Heart left ventricle (tissue), 16 donors: ENCODE measurements at regions not wholly inside any gene's neighbourhood (a gene's known extent, or its start where the extent isn't known, plus 50 kb on each side); places are given as distances from the start of the nearest gene placed in this dataset.
"Not testable (repeated sequence)": the region's sequence is repeated elsewhere in the genome, so short reads cannot be mapped to it uniquely, and the experiment has no call there.

Source experiments
- ATAC-seq, 4 donors: fragments of 200-7000 bp; cut with Tn5 transposase; one replicate each; pipeline ENCODE4 v1.9.1; 2020 to 2022; ENCODE audit warnings: moderate library complexity in 4 of 4, mild to moderate bottlenecking in 3 of 4, moderate number of reproducible peaks in 1 of 4
- DNase-seq, 5 donors: peaks; one replicate each; pipeline ENCODE4 v3.0.0-alpha.2; 2020
- H3K27ac ChIP-seq, 12 donors: fragments of 200-600 bp; sonication (generic) in 4 of 12; one replicate each; pipeline versions ENCODE4 v1.5.0 to v1.8.0; 2016 to 2022; ENCODE audit warnings: mild to moderate bottlenecking in 2 of 12
- H3K27me3 ChIP-seq, 9 donors: fragments of 200-600 bp; sonication (generic) in 2 of 9; one replicate each; pipeline versions ENCODE4 v1.5.1 to v1.8.0; 2016 to 2022; ENCODE audit warnings: mild to moderate bottlenecking in 3 of 9
- H3K36me3 ChIP-seq, 9 donors: fragments of 200-600 bp; sonication (generic) in 2 of 9; one replicate each; pipeline versions ENCODE4 v1.5.0 to v1.8.0; 2018 to 2022; ENCODE audit warnings: mild to moderate bottlenecking in 2 of 9
- H3K4me1 ChIP-seq, 12 donors: fragments of 200-600 bp; sonication (generic) in 4 of 12; one replicate each; pipeline versions ENCODE4 v1.5.0 to v1.8.0; 2016 to 2022; ENCODE audit warnings: mild to moderate bottlenecking in 3 of 12
- H3K4me3 ChIP-seq, 12 donors: fragments of 200-600 bp; sonication (generic) in 4 of 12; one replicate each; pipeline versions ENCODE4 v1.5.0 to v1.8.0; 2017 to 2022; ENCODE audit warnings: mild to moderate bottlenecking in 9 of 12, moderate library complexity in 4 of 12
- H3K9me3 ChIP-seq, 12 donors: fragments of 200-600 bp; sonication (generic) in 4 of 12; one replicate each; pipeline versions ENCODE4 v1.5.0 to v1.8.0; 2016 to 2022; ENCODE audit warnings: mild to moderate bottlenecking in 1 of 12
- CTCF ChIP-seq, 12 donors: fragments of 200-600 bp; sonication (generic) in 4 of 12; IDR thresholded peaks; one replicate each; pipeline versions ENCODE4 v1.5.0 to v1.8.0; 2018 to 2022; ENCODE audit warnings: antibody characterized with exemption in 12 of 12, mild to moderate bottlenecking in 5 of 12
- POLR2A ChIP-seq, 2 donors: fragments of 450-650 bp; IDR thresholded peaks; one replicate each; pipeline ENCODE4 v1.6.1; 2017; ENCODE audit warnings: antibody characterized with exemption in 2 of 2, mild to moderate bottlenecking in 2 of 2, moderate library complexity in 2 of 2
- WGBS, 4 donors: extraction: QIAGEN DNeasy Blood & Tissue Kit in 2 of 4; methylation state at CpG; one replicate each; pipeline versions ENCODE4 v1.1.5 to v1.1.7; 2013 to 2018; 5-methylcytosine and 5-hydroxymethylcytosine counted together
- intact Hi-C, 10 donors: fragments of 100-400 bp; cut with DNase I; formaldehyde crosslinking; loops; one replicate each; pipeline versions ENCODE4 v1.11.1 to v1.14.2; 2022
- donor health status: ischemic (EF 13 %, LVEDD 7.1; RV severe dilation, severe dysfunction).
- donor health status: healthy with polysubstance abuse.
- donor health status: DM: no; HTN: yes; CAD: no.
- donor health status: DM: no; HTN: no; CAD: no.
- donor health status: ischemic (EF 25% LVEDD 6.9; RV normal size, moderate dysfunction).
- donor health status: ischemic (EF 25% LVEDD 5.7; RV mildly dilated, moderate dysfunction).
- donor health status: healthy.
- donor health status: DM: yes; HTN: yes; CAD: no.
- donor health status: ischemic (EF 35%, LVEDD 5.7; RV mildly dilated, moderate dysfunction).
- donor health status: nonischemic (EF 11% LVEDD 7.7; RV severe dilation, severe dysfunction).
- donor health status: DM: yes; HTN: yes; CAD: no.
- donor health status: PGD.
- donor health status: ischemic (EF 29% LVEDD 5.4; RV normal size, mild dysfunction).
- donor health status: nonischemic (EF 23%, LVEDD 6.1; RV moderate dilation, normal function).

- TF ChIP-seq CTCF (IDR thresholded peaks at IDR 0.05) (no peak), POLR2A (IDR thresholded peaks at IDR 0.05) (no peak)
- Histone ChIP-seq H3K4me3 (no peak overlapping the region), H3K27me3 (no peaks in the 10 kb centered on the region), H3K27ac (no peak overlapping the region), H3K4me1 (no peaks in the 10 kb centered on the region), H3K36me3 (no peaks in the 10 kb centered on the region), H3K9me3 (peaks cover 0 to 31% (median 0%) of the 10 kb centered on the region in 12 donors)
- intact Hi-C loops = no loop called here
- no peak for DNase-seq
- WGBS, 4 donors = 38 to 54% (median 41%) methylated on average over 2 of the region's 2 CpGs
- no peak for ATAC-seq
Observed at GRCh38 chr13:90049989-90050671, 1297.4 kb upstream of the MIR17HG start.

- DNase-seq = no peak
- H3K27ac ChIP-seq = no peak overlapping the region
- H3K4me3 ChIP-seq = no peak overlapping the region
- WGBS, 4 donors = 36 to 58% (median 41%) methylated on average over 3 of the region's 3 CpGs
- intact Hi-C loops = no loop called here
- peaks cover 0 to 7% (median 0%) of the 10 kb centered on the region in 12 donors for H3K9me3 ChIP-seq
- no peaks in the 10 kb centered on the region for H3K27me3 ChIP-seq
- no peaks in the 10 kb centered on the region for H3K36me3 ChIP-seq
- no peak for TF ChIP-seq CTCF (IDR thresholded peaks at IDR 0.05)
- TF ChIP-seq POLR2A (IDR thresholded peaks at IDR 0.05) = no peak
- ATAC-seq = no peak
- no peaks in the 10 kb centered on the region for H3K4me1 ChIP-seq
Observed at GRCh38 chr13:90055121-90055520, 1292.4 kb upstream of the MIR17HG start.

GRCh38 chr13:90055760-90056159, 1291.7 kb upstream of the MIR17HG start:
- no peaks in the 10 kb centered on the region for H3K36me3 ChIP-seq
- no peak overlapping the region for H3K4me3 ChIP-seq
- no peak overlapping the region for H3K27ac ChIP-seq
- peaks cover 0 to 7% (median 0%) of the 10 kb centered on the region in 12 donors for H3K9me3 ChIP-seq
- DNase-seq (no peak), ATAC-seq (no peak)
- intact Hi-C loops = no loop called here
- no peaks in the 10 kb centered on the region for H3K4me1 ChIP-seq
- no peaks in the 10 kb centered on the region for H3K27me3 ChIP-seq
- TF ChIP-seq POLR2A (IDR thresholded peaks at IDR 0.05) (no peak), CTCF (IDR thresholded peaks at IDR 0.05) (no peak)

GRCh38 chr13:90064226-90064625, 1283.3 kb upstream of the MIR17HG start:
- H3K27me3 ChIP-seq, H3K4me3 ChIP-seq, intact Hi-C loops, H3K27ac ChIP-seq, H3K36me3 ChIP-seq, DNase-seq, H3K4me1 ChIP-seq, ATAC-seq, H3K9me3 ChIP-seq: not testable (repeated sequence)

- Histone ChIP-seq H3K4me1 (no peaks in the 10 kb centered on the region), H3K27me3 (no peaks in the 10 kb centered on the region), H3K4me3 (no peak overlapping the region), H3K27ac (no peak overlapping the region), H3K36me3 (no peaks in the 10 kb centered on the region), H3K9me3 (no peaks in the 10 kb centered on the region)
- DNase-seq = no peak
- 35 to 45% (median 40%) methylated on average over 3 of the region's 3 CpGs for WGBS, 4 donors
- intact Hi-C loops = no loop called here
- ATAC-seq = no peak
- no peak for TF ChIP-seq CTCF (IDR thresholded peaks at IDR 0.05)
- TF ChIP-seq POLR2A (IDR thresholded peaks at IDR 0.05) = no peak
Observed at GRCh38 chr13:90068658-90069057, 1278.8 kb upstream of the MIR17HG start.
